HCT116 (cell line): ENCODE measurements at regions not wholly inside any gene's neighbourhood (a gene's known extent, or its start where the extent isn't known, plus 50 kb on each side); places are given as distances from the start of the nearest gene placed in this dataset.

Experiments used
- ATAC-seq: fragments of 200-7000 bp; cut with Tn5 transposase; 2 replicates; pipeline ENCODE4 v1.9.1; 2020; ENCODE audit warnings: mild to moderate bottlenecking, moderate library complexity
- BruUV-seq: library from RNA; stranded (reverse); fragments of 400-500 nt; replicated peaks from 2 replicates; lab custom pipeline; 2021; lab: Mats Ljungman, UMichigan
- CTCF ChIA-PET: fragments of 300-600 bp; sonication (Branson Sonifier 250); formaldehyde crosslinking; loops from one replicate; lab custom pipeline; 2021; ENCODE audit warnings: antibody characterized with exemption; lab: Charles Lee
- POLR2A ChIA-PET: fragments of 300-600, 350-600 bp; sonication (Branson Sonifier 250); formaldehyde crosslinking; loops from one replicate; lab custom pipeline; 2021; ENCODE audit warnings: antibody characterized with exemption; lab: Charles Lee
- RAD21 ChIA-PET, 2 experiments: fragments of 300-600 bp; sonication (Branson Sonifier 250); formaldehyde crosslinking; loops; one replicate each; lab custom pipeline; 2023; ENCODE audit warnings: low total read pairs in 2 of 2; ENCODE audit not compliant: uncharacterized antibody in 2 of 2, unreplicated experiment in 2 of 2, low non-redundant PET in 1 of 2; lab: Charles Lee
- DNase-seq: peaks from one replicate; pipeline ENCODE4 v3.0.0-alpha.2; 2010; ENCODE audit warnings: low read depth, low spot score
- H2AFZ ChIP-seq: fragments of 200-600 bp; shearing (Covaris generic), sonication (generic); 2 replicates; pipeline ENCODE4 v1.6.1; 2017; ENCODE audit warnings: low read depth, mixed run types, mixed read lengths, antibody characterized with exemption, low read length; ENCODE audit not compliant: poor library complexity, severe bottlenecking
- H3K27ac ChIP-seq: 2 replicates; pipeline ENCODE4 v1.5.1; 2012; ENCODE audit warnings: low read depth, low read length
- H3K27me3 ChIP-seq: fragments of 200-600 bp; sonication (generic); 2 replicates; pipeline ENCODE4 v1.6.1; 2016; ENCODE audit warnings: mixed run types, low read length, mixed read lengths; ENCODE audit not compliant: insufficient read depth
- H3K36me3 ChIP-seq, 2 experiments: fragments of 200-500 bp in 1 of 2; fragments of 200-600 bp in 1 of 2; sonication (Bioruptor generic) in 1 of 2; sonication (generic) in 1 of 2; 2 replicates each; pipeline versions ENCODE4 v1.5.1 to v1.6.1; 2014 to 2016; ENCODE audit warnings: low read length in 2 of 2, inconsistent platforms in 1 of 2, mixed read lengths in 1 of 2, mixed run types in 1 of 2; ENCODE audit not compliant: insufficient read depth in 2 of 2, control insufficient read depth in 1 of 2
- H3K4me1 ChIP-seq, 2 experiments: fragments of 200-600 bp in 1 of 2; sonication (generic) in 1 of 2; 2 replicates each; pipeline versions ENCODE4 v1.5.1 to v1.6.1; 2012 to 2017; ENCODE audit warnings: low read length in 2 of 2, inconsistent platforms in 1 of 2, mild to moderate bottlenecking in 1 of 2, mixed read lengths in 1 of 2, mixed run types in 1 of 2, moderate library complexity in 1 of 2; ENCODE audit not compliant: insufficient read depth in 2 of 2, control insufficient read depth in 1 of 2
- H3K4me2 ChIP-seq: fragments of 200-600 bp; sonication (generic); 2 replicates; pipeline ENCODE4 v1.6.1; 2017; ENCODE audit warnings: mixed run types, low read length, mixed read lengths
- H3K4me3 ChIP-seq, 2 experiments: fragments of 200-600 bp in 1 of 2; sonication (generic) in 1 of 2; replicated peaks in 1 of 2; 2 replicates each; pipeline ENCODE4 v1.5.1; 2011 to 2016; ENCODE audit warnings: low read length in 2 of 2, control low read depth in 1 of 2, low read depth in 1 of 2, mild to moderate bottlenecking in 1 of 2, mixed read lengths in 1 of 2, mixed run types in 1 of 2
- H3K79me2 ChIP-seq: fragments of 200-600 bp; sonication (generic); 2 replicates; pipeline ENCODE4 v1.6.1; 2017; ENCODE audit warnings: mild to moderate bottlenecking, mixed run types, low read length, moderate library complexity, mixed read lengths; ENCODE audit not compliant: insufficient read depth
- H3K9ac ChIP-seq: fragments of 200-600 bp; sonication (generic); 2 replicates; pipeline ENCODE4 v1.6.1; 2016; ENCODE audit warnings: low read length, mixed read lengths
- H3K9me2 ChIP-seq: fragments of 200-600 bp; sonication (generic), shearing (Covaris generic); 2 replicates; pipeline ENCODE4 v1.6.1; 2017; ENCODE audit warnings: mixed run types, mild to moderate bottlenecking, moderate library complexity; ENCODE audit not compliant: insufficient read depth
- H3K9me3 ChIP-seq, 2 experiments: fragments of 200-500 bp in 1 of 2; fragments of 200-600 bp in 1 of 2; sonication (Bioruptor generic) in 1 of 2; sonication (generic) in 1 of 2; 2 replicates each; pipeline ENCODE4 v1.6.1; 2014 to 2017; ENCODE audit warnings: low read length in 2 of 2, mixed read lengths in 2 of 2, inconsistent platforms in 1 of 2, low read depth in 1 of 2, mild to moderate bottlenecking in 1 of 2, mixed run types in 1 of 2, moderate library complexity in 1 of 2; ENCODE audit not compliant: control insufficient read depth in 1 of 2, insufficient read depth in 1 of 2
- H4K20me1 ChIP-seq: fragments of 200-600 bp; sonication (generic), shearing (Covaris generic); 2 replicates; pipeline ENCODE4 v1.6.1; 2017; ENCODE audit warnings: mixed run types, mild to moderate bottlenecking, moderate library complexity; ENCODE audit not compliant: insufficient read depth
- FOSL1 ChIP-seq: IDR thresholded peaks from 2 replicates; pipeline ENCODE4 v1.6.1; 2012; ENCODE audit warnings: low read depth
- SP1 ChIP-seq: IDR thresholded peaks from 2 replicates; pipeline ENCODE4 v1.6.1; 2012; ENCODE audit warnings: low read depth
- intact Hi-C: fragments of 100-400 bp; cut with micrococcal nuclease; formaldehyde crosslinking; loops from 2 replicates; pipeline ENCODE4 v1.10.0; 2022
- TF ChIP-seq, protein P1 (sequence below): IDR thresholded peaks from 2 replicates; pipeline ENCODE4 v1.6.1; 2011; ENCODE audit warnings: mild to moderate bottlenecking, low read length, moderate library complexity; ENCODE audit not compliant: insufficient replicate concordance; ENCODE audit errors: extremely low read depth
- TF ChIP-seq, protein P2 (sequence below): IDR thresholded peaks from 2 replicates; pipeline ENCODE4 v1.6.1; 2012; ENCODE audit warnings: low read depth

DNA sequence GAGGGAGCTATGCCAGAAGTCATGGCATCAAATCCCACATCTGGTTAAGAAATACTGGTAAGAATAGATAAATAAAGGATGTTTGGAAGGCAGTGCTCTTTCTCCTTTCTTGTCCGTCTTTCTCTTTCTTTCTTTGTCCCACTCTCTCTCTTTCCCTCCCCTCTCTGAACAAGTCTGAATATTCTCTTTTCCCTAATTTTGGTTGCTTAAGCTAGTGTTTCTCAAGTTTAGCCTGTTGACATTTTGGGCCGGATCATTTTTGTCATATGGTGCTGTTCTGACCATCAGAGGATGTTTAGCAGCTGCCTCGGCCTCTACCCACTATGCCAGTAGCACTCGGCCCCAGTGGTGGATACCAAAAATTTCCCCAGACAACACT is 405.3 kb upstream of the C2CD4B start:
- CTCF ChIA-PET: no interaction called here
- H4K20me1 ChIP-seq: no peaks in the 10 kb centered on the region
- no peaks in the 10 kb centered on the region for H3K9me2 ChIP-seq
- TF ChIP-seq SP1: no peak
- TF ChIP-seq, protein P1, sequence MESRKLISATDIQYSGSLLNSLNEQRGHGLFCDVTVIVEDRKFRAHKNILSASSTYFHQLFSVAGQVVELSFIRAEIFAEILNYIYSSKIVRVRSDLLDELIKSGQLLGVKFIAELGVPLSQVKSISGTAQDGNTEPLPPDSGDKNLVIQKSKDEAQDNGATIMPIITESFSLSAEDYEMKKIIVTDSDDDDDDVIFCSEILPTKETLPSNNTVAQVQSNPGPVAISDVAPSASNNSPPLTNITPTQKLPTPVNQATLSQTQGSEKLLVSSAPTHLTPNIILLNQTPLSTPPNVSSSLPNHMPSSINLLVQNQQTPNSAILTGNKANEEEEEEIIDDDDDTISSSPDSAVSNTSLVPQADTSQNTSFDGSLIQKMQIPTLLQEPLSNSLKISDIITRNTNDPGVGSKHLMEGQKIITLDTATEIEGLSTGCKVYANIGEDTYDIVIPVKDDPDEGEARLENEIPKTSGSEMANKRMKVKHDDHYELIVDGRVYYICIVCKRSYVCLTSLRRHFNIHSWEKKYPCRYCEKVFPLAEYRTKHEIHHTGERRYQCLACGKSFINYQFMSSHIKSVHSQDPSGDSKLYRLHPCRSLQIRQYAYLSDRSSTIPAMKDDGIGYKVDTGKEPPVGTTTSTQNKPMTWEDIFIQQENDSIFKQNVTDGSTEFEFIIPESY: no peak
- TF ChIP-seq, protein P2, sequence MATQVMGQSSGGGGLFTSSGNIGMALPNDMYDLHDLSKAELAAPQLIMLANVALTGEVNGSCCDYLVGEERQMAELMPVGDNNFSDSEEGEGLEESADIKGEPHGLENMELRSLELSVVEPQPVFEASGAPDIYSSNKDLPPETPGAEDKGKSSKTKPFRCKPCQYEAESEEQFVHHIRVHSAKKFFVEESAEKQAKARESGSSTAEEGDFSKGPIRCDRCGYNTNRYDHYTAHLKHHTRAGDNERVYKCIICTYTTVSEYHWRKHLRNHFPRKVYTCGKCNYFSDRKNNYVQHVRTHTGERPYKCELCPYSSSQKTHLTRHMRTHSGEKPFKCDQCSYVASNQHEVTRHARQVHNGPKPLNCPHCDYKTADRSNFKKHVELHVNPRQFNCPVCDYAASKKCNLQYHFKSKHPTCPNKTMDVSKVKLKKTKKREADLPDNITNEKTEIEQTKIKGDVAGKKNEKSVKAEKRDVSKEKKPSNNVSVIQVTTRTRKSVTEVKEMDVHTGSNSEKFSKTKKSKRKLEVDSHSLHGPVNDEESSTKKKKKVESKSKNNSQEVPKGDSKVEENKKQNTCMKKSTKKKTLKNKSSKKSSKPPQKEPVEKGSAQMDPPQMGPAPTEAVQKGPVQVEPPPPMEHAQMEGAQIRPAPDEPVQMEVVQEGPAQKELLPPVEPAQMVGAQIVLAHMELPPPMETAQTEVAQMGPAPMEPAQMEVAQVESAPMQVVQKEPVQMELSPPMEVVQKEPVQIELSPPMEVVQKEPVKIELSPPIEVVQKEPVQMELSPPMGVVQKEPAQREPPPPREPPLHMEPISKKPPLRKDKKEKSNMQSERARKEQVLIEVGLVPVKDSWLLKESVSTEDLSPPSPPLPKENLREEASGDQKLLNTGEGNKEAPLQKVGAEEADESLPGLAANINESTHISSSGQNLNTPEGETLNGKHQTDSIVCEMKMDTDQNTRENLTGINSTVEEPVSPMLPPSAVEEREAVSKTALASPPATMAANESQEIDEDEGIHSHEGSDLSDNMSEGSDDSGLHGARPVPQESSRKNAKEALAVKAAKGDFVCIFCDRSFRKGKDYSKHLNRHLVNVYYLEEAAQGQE: no peak
- no peak for TF ChIP-seq FOSL1
- TF ChIP-seq, all 23 proteins: peak for 0
- H3K79me2 ChIP-seq: no peaks in the 10 kb centered on the region
- no peak overlapping the region for H2AFZ ChIP-seq
- no peak overlapping the region for H3K4me2 ChIP-seq
- intact Hi-C loops: no loop called here
- RAD21 ChIA-PET: no interaction called here
- no peak overlapping the region for H3K27ac ChIP-seq
- DNase-seq (no peak), ATAC-seq (no peak)
- H3K4me1 ChIP-seq: peaks cover 0 to 3% of the 10 kb centered on the region in 2 experiments; a peak in 1 of 4 replicates
- BruUV-seq: no TSS peak
- POLR2A ChIA-PET: no interaction called here
- no peaks in the 10 kb centered on the region for H3K27me3 ChIP-seq
- no peak overlapping the region for H3K4me3 ChIP-seq
- no peaks in the 10 kb centered on the region for H3K36me3 ChIP-seq
- H3K9ac ChIP-seq: no peak overlapping the region
- no peaks in the 10 kb centered on the region for H3K9me3 ChIP-seq
